Natural killer cell (primary cell): ENCODE measurements at regions not wholly inside any gene's neighbourhood (a gene's known extent, or its start where the extent isn't known, plus 50 kb on each side); places are given as distances from the start of the nearest gene placed in this dataset.
A peak's percentile ranks its signal among the peaks of the same experiment; 100 is the strongest.

Source experiments
- ATAC-seq, 3 donors: fragments of 150-1000 bp in 2 of 3; fragments of 200-7000 bp in 1 of 3; cut with Tn5 transposase; 1 replicate in 1 of 3; 2 replicates in 2 of 3; pipeline ENCODE4 v1.10.0; 2021; ENCODE audit warnings: mild to moderate bottlenecking in 2 of 3, moderate library complexity in 2 of 3
- DNase-seq, 2 donors: peaks; one replicate each; pipeline versions ENCODE4 v3.0.0 to v3.0.0-alpha.2; 2013 to 2021; ENCODE audit warnings: mixed read lengths in 1 of 2
- H3K27ac ChIP-seq: one replicate; pipeline ENCODE4 v1.5.1; 2013; ENCODE audit warnings: mild to moderate bottlenecking, low read length
- H3K27me3 ChIP-seq: one replicate; pipeline ENCODE4 v1.6.1; 2013; ENCODE audit warnings: low read length; ENCODE audit not compliant: control insufficient read depth, insufficient read depth
- H3K36me3 ChIP-seq: one replicate; pipeline ENCODE4 v1.6.1; 2013; ENCODE audit warnings: low read length; ENCODE audit not compliant: control insufficient read depth, insufficient read depth
- H3K4me1 ChIP-seq: one replicate; pipeline ENCODE4 v1.6.1; 2013; ENCODE audit warnings: low read length; ENCODE audit not compliant: control insufficient read depth, insufficient read depth
- H3K4me3 ChIP-seq: one replicate; pipeline ENCODE4 v1.5.1; 2013; ENCODE audit warnings: low read length
- H3K9me3 ChIP-seq: one replicate; pipeline ENCODE4 v1.6.1; 2013; ENCODE audit warnings: low read length; ENCODE audit not compliant: control insufficient read depth, insufficient read depth
- H3K27ac Mint-ChIP-seq, 2 donors: one replicate each; pipeline ENCODE4 v1.8.0; 2022; ENCODE audit warnings: mild to moderate bottlenecking in 2 of 2, mixed read lengths in 2 of 2, moderate library complexity in 1 of 2
- H3K27me3 Mint-ChIP-seq, 2 donors: one replicate each; pipeline ENCODE4 v1.8.0; 2022; ENCODE audit warnings: low read depth in 2 of 2, mixed read lengths in 2 of 2
- H3K36me3 Mint-ChIP-seq: one replicate; pipeline ENCODE4 v1.8.0; 2022; ENCODE audit warnings: mixed read lengths
- H3K4me1 Mint-ChIP-seq, 2 donors: one replicate each; pipeline ENCODE4 v1.8.0; 2022; ENCODE audit warnings: mixed read lengths in 2 of 2
- H3K4me3 Mint-ChIP-seq: one replicate; pipeline ENCODE4 v1.8.0; 2022; ENCODE audit warnings: mild to moderate bottlenecking, moderate library complexity, mixed read lengths
- H3K9me3 Mint-ChIP-seq, 2 donors: one replicate each; pipeline ENCODE4 v1.8.0; 2022; ENCODE audit warnings: mixed read lengths in 2 of 2
- WGBS: methylation state at CpG from one replicate; pipeline ENCODE4 v1.1.7; 2013; ENCODE audit warnings: missing lambda C conversion rate; ENCODE audit not compliant: insufficient coverage; 5-methylcytosine and 5-hydroxymethylcytosine counted together
- intact Hi-C: fragments of 100-400 bp; cut with micrococcal nuclease; formaldehyde crosslinking; loops from one replicate; pipeline ENCODE4 v1.14.2; 2022
- TF ChIP-seq, protein P1 (sequence below): fragments of 200-600 bp; IDR thresholded peaks from one replicate; pipeline ENCODE4 v1.8.0; 2022; ENCODE audit warnings: antibody characterized with exemption

- peaks cover 6% of the 10 kb centered on the region for H3K36me3 Mint-ChIP-seq
- intact Hi-C loops, result no loop called here
- no peaks in the 10 kb centered on the region for H3K36me3 ChIP-seq
- peaks cover 7% of the 10 kb centered on the region in 2 donors for H3K4me1 Mint-ChIP-seq
- TF ChIP-seq, protein P1, sequence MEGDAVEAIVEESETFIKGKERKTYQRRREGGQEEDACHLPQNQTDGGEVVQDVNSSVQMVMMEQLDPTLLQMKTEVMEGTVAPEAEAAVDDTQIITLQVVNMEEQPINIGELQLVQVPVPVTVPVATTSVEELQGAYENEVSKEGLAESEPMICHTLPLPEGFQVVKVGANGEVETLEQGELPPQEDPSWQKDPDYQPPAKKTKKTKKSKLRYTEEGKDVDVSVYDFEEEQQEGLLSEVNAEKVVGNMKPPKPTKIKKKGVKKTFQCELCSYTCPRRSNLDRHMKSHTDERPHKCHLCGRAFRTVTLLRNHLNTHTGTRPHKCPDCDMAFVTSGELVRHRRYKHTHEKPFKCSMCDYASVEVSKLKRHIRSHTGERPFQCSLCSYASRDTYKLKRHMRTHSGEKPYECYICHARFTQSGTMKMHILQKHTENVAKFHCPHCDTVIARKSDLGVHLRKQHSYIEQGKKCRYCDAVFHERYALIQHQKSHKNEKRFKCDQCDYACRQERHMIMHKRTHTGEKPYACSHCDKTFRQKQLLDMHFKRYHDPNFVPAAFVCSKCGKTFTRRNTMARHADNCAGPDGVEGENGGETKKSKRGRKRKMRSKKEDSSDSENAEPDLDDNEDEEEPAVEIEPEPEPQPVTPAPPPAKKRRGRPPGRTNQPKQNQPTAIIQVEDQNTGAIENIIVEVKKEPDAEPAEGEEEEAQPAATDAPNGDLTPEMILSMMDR, result no peak
- no peak overlapping the region for H3K27ac ChIP-seq
- WGBS, result under 1% methylated on average over 62 of the region's 77 CpGs
- peaks cover 54 to 62% of the 10 kb centered on the region in 2 donors for H3K27me3 Mint-ChIP-seq
- no peak overlapping the region for H3K27ac Mint-ChIP-seq
- ATAC-seq, result peak in 2 of 3 donors; percentile 35 to 53
- H3K4me1 ChIP-seq, result peaks cover 38% of the 10 kb centered on the region
- H3K9me3 Mint-ChIP-seq, result no peaks in the 10 kb centered on the region
- DNase-seq, result peak in 1 of 2 donors; percentile 31
- peaks cover 42% of the 10 kb centered on the region for H3K27me3 ChIP-seq
- H3K4me3 Mint-ChIP-seq, result peak overlapping the region; percentile 78
- H3K4me3 ChIP-seq, result peak overlapping the region; percentile 30
- H3K9me3 ChIP-seq, result no peaks in the 10 kb centered on the region
Measured at GRCh38 chr7:114085592-114086501, 167.0 kb upstream of the PPP1R3A start.

GRCh38 chr7:114085313-114085591, 166.4 kb upstream of the PPP1R3A start:
- WGBS, result 2% methylated on average over 18 of the region's 18 CpGs
- H3K4me1 ChIP-seq, result peaks cover 38% of the 10 kb centered on the region
- H3K4me1 Mint-ChIP-seq, result peaks cover 7% of the 10 kb centered on the region in 2 donors
- peaks cover 42% of the 10 kb centered on the region for H3K27me3 ChIP-seq
- H3K36me3 ChIP-seq, result no peaks in the 10 kb centered on the region
- H3K4me3 ChIP-seq, result peak overlapping the region; percentile 30
- ATAC-seq (no peak), DNase-seq (no peak)
- no peaks in the 10 kb centered on the region for H3K9me3 ChIP-seq
- TF ChIP-seq, protein P1, result no peak
- peaks cover 6% of the 10 kb centered on the region for H3K36me3 Mint-ChIP-seq
- no peak overlapping the region for H3K27ac ChIP-seq
- H3K9me3 Mint-ChIP-seq, result no peaks in the 10 kb centered on the region
- intact Hi-C loops, result no loop called here
- peaks cover 57 to 68% of the 10 kb centered on the region in 2 donors for H3K27me3 Mint-ChIP-seq
- no peak overlapping the region for H3K27ac Mint-ChIP-seq
- H3K4me3 Mint-ChIP-seq, result peak overlapping the region; percentile 78

DNA sequence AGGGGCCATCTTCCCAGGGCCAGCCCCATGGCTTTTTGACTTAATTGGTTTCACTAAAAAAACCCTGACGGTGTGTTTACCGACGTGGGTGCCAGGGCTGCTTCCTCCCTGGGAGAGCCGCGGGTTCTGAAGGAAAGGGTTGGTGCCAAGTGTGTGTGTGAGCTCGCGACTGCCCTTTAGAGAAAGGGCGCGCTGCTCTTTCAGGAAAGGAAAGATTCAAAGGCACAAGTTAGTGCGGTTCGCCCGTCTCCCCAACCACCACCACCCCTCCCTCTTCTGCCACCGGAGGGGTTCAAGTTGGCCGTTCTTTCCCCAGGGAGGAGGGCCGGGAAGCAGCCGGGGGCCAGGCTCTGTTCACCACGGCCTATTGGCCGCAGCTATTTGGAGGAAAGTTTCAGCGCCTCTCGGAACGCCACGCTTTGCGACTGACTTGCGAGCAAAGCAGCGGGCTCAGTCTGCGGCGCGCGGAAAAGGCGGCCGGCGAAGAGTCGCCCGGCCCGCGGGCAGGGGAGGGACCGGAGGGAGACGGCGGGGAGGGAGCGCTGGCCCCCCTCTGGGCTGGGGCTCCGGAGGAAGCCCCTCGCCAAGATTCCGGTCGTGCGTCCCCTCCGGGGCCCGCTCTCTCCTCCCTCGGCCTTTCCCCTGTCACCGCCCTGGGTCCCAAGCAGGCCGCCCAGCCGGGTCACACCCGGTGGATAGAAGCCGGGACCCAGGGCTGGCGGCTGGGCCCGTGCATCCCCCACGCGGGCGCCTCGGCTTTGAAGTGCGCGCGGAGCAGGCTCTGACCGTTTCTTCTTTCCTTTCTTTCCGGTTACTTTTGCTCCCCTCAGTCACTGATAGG, 165.9 kb upstream of the PPP1R3A start:
- no peak overlapping the region for H3K4me3 ChIP-seq
- no peaks in the 10 kb centered on the region for H3K9me3 ChIP-seq
- WGBS, result under 1% methylated on average over 64 of the region's 64 CpGs
- Mint-ChIP-seq H3K36me3 (peaks cover 6% of the 10 kb centered on the region), H3K4me1 (peaks cover 7% of the 10 kb centered on the region in 2 donors), H3K27ac (no peak overlapping the region), H3K27me3 (peaks cover 60 to 68% of the 10 kb centered on the region in 2 donors), H3K9me3 (peaks cover 0 to 2% of the 10 kb centered on the region in 2 donors), H3K4me3 (peak overlapping the region; percentile 78)
- intact Hi-C loops, result no loop called here
- TF ChIP-seq, protein P1, result no peak
- no peak overlapping the region for H3K27ac ChIP-seq
- H3K36me3 ChIP-seq, result no peaks in the 10 kb centered on the region
- H3K27me3 ChIP-seq, result peaks cover 42% of the 10 kb centered on the region
- peaks cover 38% of the 10 kb centered on the region for H3K4me1 ChIP-seq
- DNase-seq (peak in 1 of 2 donors; percentile 6), ATAC-seq (no peak)
